Tibial nerve (tissue), 4 donors: ENCODE measurements at regions not wholly inside any gene's neighbourhood (a gene's known extent, or its start where the extent isn't known, plus 50 kb on each side); places are given as distances from the start of the nearest gene placed in this dataset.

Experiments
- DNase-seq, 2 donors: peaks; one replicate each; pipeline ENCODE4 v3.0.0-alpha.2; 2019; ENCODE audit warnings: low spot score in 2 of 2
- H3K27ac ChIP-seq, 4 donors: fragments of 200-600 bp; sonication (generic) in 3 of 4; one replicate each; pipeline ENCODE4 v1.5.1; 2017 to 2019; ENCODE audit warnings: mild to moderate bottlenecking in 1 of 4
- H3K27me3 ChIP-seq, 2 donors: fragments of 200-600 bp; sonication (generic) in 1 of 2; one replicate each; pipeline versions ENCODE4 v1.5.1 to v1.6.0; 2017 to 2019
- H3K36me3 ChIP-seq, 3 donors: fragments of 200-600 bp; sonication (generic); one replicate each; pipeline ENCODE4 v1.5.1; 2018 to 2019
- H3K4me1 ChIP-seq, 4 donors: fragments of 200-600 bp; sonication (generic) in 3 of 4; one replicate each; pipeline ENCODE4 v1.5.1; 2017 to 2019
- H3K4me3 ChIP-seq, 4 donors: fragments of 200-600 bp; sonication (generic) in 3 of 4; one replicate each; pipeline ENCODE4 v1.5.1; 2017 to 2019; ENCODE audit warnings: mild to moderate bottlenecking in 1 of 4, moderate library complexity in 1 of 4
- H3K9me3 ChIP-seq, 4 donors: fragments of 200-600 bp; sonication (generic) in 3 of 4; one replicate each; pipeline ENCODE4 v1.5.1; 2017 to 2019
- EP300 ChIP-seq, 2 donors: sonication (generic); formaldehyde crosslinking; IDR thresholded peaks; one replicate each; pipeline ENCODE4 v1.6.1; 2017; ENCODE audit warnings: antibody characterized with exemption in 2 of 2, mild to moderate bottlenecking in 1 of 2
- POLR2A ChIP-seq, 2 donors: fragments of 450-650 bp; IDR thresholded peaks; one replicate each; pipeline ENCODE4 v1.6.1; 2017; ENCODE audit warnings: antibody characterized with exemption in 2 of 2, mild to moderate bottlenecking in 2 of 2, moderate library complexity in 2 of 2
- WGBS, 2 donors: methylation state at CpG; one replicate each; pipeline ENCODE4 v1.1.5; 2018; 5-methylcytosine and 5-hydroxymethylcytosine counted together
- TF ChIP-seq, protein P1 (sequence below), 5 experiments: fragments of 200-600 bp in 3 of 5; fragments of 450-650 bp in 2 of 5; sonication (generic) in 3 of 5; IDR thresholded peaks; one replicate each; pipeline ENCODE4 v1.5.1; 2016 to 2019; ENCODE audit warnings: antibody characterized with exemption in 5 of 5, mild to moderate bottlenecking in 3 of 5, moderate library complexity in 2 of 5

DNA sequence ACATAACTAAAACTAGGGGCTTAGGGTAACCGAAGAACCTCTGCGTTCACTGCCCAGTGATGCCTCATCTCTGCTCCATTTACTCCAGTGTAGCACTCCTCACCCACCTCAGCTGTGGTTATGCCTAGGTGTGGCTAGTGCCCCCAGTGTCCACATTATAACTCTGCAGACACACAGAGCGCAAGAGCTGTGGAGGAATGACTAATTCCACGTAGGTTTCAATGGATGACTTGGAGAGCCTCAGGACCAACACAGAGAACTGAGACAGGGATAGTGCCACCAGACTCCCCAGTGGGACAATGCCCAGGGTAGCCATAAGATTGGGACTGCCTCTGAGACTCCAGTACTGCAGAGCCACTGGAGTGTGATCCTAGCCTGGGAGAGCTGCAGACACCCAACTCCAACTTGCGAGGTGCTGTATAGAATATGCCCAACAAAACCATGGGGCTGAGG lies 542.4 kb upstream of the DIPK2B start:
- Histone ChIP-seq H3K36me3 (no peaks in the 10 kb centered on the region), H3K4me3 (no peak overlapping the region), H3K4me1 (peaks cover 0 to 2% (median 0%) of the 10 kb centered on the region in 4 donors), H3K27ac (no peak overlapping the region), H3K27me3 (no peaks in the 10 kb centered on the region), H3K9me3 (no peaks in the 10 kb centered on the region)
- TF ChIP-seq POLR2A (IDR thresholded peaks at IDR 0.05) (no peak), EP300 (IDR thresholded peaks at IDR 0.05) (no peak)
- TF ChIP-seq, protein P1, sequence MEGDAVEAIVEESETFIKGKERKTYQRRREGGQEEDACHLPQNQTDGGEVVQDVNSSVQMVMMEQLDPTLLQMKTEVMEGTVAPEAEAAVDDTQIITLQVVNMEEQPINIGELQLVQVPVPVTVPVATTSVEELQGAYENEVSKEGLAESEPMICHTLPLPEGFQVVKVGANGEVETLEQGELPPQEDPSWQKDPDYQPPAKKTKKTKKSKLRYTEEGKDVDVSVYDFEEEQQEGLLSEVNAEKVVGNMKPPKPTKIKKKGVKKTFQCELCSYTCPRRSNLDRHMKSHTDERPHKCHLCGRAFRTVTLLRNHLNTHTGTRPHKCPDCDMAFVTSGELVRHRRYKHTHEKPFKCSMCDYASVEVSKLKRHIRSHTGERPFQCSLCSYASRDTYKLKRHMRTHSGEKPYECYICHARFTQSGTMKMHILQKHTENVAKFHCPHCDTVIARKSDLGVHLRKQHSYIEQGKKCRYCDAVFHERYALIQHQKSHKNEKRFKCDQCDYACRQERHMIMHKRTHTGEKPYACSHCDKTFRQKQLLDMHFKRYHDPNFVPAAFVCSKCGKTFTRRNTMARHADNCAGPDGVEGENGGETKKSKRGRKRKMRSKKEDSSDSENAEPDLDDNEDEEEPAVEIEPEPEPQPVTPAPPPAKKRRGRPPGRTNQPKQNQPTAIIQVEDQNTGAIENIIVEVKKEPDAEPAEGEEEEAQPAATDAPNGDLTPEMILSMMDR (IDR thresholded peaks at IDR 0.05) = no peak
- no peak for DNase-seq
- WGBS, 2 donors = 79 to 100% methylated on average over 1 to 5 of the region's 5 CpGs

DNA sequence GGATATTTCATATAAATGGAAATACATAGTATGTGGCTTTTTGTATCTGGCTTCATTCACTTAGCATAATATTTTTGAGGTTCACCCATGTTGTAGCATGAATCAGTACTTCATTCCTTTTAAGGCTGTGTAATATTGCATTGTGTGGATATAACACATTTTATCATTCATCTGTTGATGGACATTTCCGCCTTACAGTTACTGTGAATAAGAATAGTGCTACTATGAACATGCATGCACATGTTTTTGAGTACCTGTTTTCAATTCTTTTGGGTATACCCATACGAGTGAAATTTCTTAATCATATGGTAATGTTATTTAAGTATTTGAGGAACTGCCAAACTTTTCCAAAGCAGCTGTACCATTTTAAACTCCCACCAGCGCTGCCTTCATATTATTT lies 539.6 kb upstream of the DIPK2B start:
- H3K27ac ChIP-seq = no peak overlapping the region
- DNase-seq = no peak
- H3K9me3 ChIP-seq = no peaks in the 10 kb centered on the region
- WGBS, 2 donors = 57 to 62% methylated on average over 3 of the region's 3 CpGs
- no peak overlapping the region for H3K4me3 ChIP-seq
- no peaks in the 10 kb centered on the region for H3K27me3 ChIP-seq
- H3K36me3 ChIP-seq = no peaks in the 10 kb centered on the region
- H3K4me1 ChIP-seq = no peaks in the 10 kb centered on the region
- TF ChIP-seq, protein P1 (IDR thresholded peaks at IDR 0.05) = no peak
- TF ChIP-seq EP300 (IDR thresholded peaks at IDR 0.05) (no peak), POLR2A (IDR thresholded peaks at IDR 0.05) (no peak)

DNA sequence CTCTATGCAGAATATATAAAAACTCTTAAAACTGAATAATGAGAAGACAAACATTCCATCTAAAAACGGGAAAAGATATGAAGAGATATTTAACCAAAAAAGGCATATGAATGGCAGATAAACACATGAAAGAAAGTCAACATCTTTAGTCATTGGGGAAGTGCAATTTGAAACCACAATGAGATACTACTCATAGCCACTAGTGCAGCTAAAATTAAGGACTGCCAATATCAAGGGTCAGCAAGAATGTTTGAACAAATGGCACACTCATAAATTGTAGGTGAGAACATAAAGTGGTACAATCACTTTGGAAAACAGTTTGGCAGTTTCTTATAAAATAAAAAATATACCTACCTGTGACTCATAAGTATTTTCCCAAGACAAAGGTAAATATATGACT lies 534.9 kb upstream of the DIPK2B start:
- TF ChIP-seq POLR2A (IDR thresholded peaks at IDR 0.05) (no peak), EP300 (IDR thresholded peaks at IDR 0.05) (no peak)
- TF ChIP-seq, protein P1 (IDR thresholded peaks at IDR 0.05) = no peak
- no peaks in the 10 kb centered on the region for H3K4me1 ChIP-seq
- H3K27me3 ChIP-seq = no peaks in the 10 kb centered on the region
- H3K27ac ChIP-seq = no peak overlapping the region
- H3K9me3 ChIP-seq = no peaks in the 10 kb centered on the region
- WGBS, 2 donors = 61 to 65% methylated on average over 1 of the region's 1 CpG
- no peak for DNase-seq
- H3K36me3 ChIP-seq = no peaks in the 10 kb centered on the region
- H3K4me3 ChIP-seq = no peak overlapping the region

DNA sequence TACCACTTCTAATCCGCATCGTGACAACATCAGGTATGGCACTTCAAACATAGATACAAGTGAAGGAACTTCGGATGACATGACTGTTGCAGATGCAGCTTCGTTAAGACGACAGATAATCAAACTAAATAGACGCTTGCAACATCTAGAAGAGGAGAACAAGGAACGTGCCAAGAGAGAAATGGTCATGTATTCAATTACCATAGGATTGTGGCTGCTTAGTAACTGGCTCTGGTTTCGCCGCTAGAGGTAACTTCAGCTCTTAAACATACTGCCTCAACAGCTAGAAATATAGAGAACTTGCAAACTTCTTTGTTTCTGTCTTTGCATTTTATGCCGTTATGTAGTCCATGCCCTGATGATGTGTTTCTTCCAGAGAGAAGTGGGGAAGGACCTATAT lies 530.8 kb upstream of the DIPK2B start:
- 87 to 90% methylated on average over 10 of the region's 10 CpGs for WGBS, 2 donors
- Histone ChIP-seq H3K9me3 (no peaks in the 10 kb centered on the region), H3K4me1 (no peaks in the 10 kb centered on the region), H3K36me3 (no peaks in the 10 kb centered on the region), H3K27ac (no peak overlapping the region), H3K4me3 (no peak overlapping the region), H3K27me3 (no peaks in the 10 kb centered on the region)
- DNase-seq = no peak
- TF ChIP-seq, protein P1 (IDR thresholded peaks at IDR 0.05) = no peak
- TF ChIP-seq POLR2A (IDR thresholded peaks at IDR 0.05) = no peak
- TF ChIP-seq EP300 (IDR thresholded peaks at IDR 0.05) = no peak

DNA sequence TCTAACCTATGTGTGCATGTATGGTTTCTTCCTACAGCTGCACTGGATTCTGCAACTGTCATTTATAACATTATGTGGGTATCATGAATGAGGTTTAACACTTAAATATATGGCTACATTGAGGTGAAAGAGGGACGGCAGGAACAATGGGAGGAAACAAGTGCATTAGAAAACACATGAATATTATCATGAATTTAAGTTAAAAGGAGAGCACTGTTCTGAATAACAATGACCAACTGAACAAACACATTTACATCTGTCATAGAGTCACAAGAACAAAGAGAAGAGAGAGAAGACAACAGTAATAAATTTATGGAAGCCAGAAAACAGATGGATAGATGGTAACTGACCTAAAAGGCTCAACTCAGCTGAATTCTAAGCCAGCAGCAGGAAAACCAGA lies 527.1 kb upstream of the DIPK2B start:
- WGBS, 2 donors = 53 to 72% methylated on average over 1 of the region's 1 CpG
- Histone ChIP-seq H3K27me3 (no peaks in the 10 kb centered on the region), H3K36me3 (no peaks in the 10 kb centered on the region), H3K27ac (no peak overlapping the region), H3K9me3 (no peaks in the 10 kb centered on the region), H3K4me1 (no peaks in the 10 kb centered on the region), H3K4me3 (no peak overlapping the region)
- DNase-seq = no peak
- no peak for TF ChIP-seq EP300 (IDR thresholded peaks at IDR 0.05)
- TF ChIP-seq, protein P1 (IDR thresholded peaks at IDR 0.05) = no peak
- no peak for TF ChIP-seq POLR2A (IDR thresholded peaks at IDR 0.05)
